HG02870 (cell line): ENCODE measurements at regions not wholly inside any gene's neighbourhood (a gene's known extent, or its start where the extent isn't known, plus 50 kb on each side); places are given as distances from the start of the nearest gene placed in this dataset.

Experiments
- ATAC-seq: cut with Tn5 transposase; IDR thresholded peaks from one replicate; pipeline ENCODE4 v1.9.1; 2021; ENCODE audit warnings: mild to moderate bottlenecking, moderate library complexity; ENCODE audit not compliant: unreplicated experiment

DNA sequence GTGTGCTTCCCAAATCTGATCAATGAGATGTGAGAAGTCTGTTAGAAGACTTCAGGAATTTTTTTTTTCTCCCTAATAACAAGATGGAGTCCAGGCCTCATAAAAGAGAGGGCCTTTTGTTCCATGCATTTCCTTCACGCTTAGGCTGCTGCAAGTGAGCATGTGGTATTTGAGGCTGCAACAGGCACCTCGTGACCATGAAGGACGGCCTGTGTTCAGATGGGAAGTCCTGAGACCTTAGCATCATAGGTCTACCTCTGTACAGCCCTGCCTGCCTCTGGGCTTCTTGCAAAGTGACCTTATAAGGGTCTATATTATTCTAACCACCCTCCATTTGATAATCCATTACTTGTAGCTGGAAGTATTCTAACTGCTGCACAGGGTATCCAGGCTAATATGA lies 86.6 kb downstream of the BOD1 start:
- ATAC-seq, result no peak

DNA sequence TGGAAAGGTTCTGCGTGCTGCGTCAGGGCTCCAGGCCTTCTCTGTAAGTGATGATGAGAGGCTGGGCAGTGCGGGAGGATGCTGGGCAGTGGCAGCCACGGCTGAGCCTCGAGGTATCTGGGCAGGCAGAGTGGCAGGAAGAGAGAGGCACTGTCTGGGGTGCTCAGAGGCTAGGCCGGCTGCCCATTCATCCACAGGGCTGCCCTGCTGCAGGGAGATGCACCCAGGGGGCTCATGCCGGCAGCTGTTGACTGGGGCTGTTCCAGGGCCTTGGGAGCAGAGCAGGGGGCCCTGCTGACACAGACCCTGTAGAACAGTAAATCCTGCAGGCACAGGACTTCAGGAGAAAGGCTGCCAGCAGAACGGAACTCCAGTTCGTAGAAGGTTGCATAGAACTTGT lies 88.8 kb downstream of the BOD1 start:
- no peak for ATAC-seq

DNA sequence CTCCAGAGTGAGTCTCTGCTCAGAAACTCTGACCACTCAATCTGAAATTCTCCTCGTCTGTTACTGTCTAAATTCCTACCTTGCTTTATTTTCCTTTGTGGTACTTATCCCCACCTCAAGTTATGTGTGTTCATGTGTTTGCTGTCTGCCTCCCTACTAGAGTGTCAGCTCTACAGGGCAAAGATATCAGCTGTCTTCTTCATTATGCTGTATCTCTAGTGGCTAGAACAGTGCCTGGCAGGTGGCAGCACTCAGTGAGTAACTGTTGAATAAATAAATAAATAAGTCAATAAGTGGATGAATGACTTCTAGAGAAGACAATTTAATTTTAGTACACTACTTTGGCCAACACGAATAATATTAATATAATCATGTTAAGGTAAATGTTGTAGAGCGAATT lies 92.3 kb downstream of the BOD1 start:
- no peak for ATAC-seq

DNA sequence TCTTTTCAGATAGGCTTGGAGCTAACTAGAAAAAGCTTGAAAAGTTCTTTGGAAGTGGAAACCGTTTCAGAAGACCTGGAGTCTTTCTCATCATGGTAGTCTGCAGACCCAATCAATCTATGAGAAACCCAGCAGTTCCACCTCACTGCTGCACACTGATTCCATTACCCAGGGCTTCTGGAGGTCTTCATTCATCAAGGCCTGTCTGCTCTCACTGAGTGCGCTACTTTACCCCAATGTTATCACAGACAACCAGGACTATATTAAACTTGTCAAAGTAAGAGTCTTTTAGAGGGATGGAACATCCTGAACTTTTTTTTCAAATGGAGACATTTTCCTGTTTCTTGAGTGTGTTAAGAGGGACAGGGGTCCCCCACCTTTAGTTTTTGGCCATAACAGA lies 93.1 kb downstream of the BOD1 start:
- ATAC-seq, result no peak

DNA sequence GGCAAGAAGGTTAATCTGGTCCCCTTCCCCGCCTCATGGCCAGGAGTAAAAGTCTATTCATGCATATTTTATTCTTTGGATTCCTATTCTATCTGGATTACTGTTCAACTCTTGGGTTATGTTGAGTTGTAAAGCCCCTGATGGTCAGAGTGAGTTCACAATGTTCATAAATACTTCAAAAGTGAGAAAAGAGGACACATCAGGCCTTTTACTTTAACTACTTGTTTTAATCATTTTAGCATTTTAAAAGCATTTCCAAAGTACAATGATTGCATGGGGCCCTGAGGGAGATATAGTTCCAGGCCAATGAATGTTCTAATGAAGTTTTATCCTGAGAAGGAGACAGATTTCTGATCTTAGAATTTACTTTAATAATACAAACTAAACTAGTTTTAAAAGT lies 93.9 kb downstream of the BOD1 start:
- ATAC-seq, result no peak

DNA sequence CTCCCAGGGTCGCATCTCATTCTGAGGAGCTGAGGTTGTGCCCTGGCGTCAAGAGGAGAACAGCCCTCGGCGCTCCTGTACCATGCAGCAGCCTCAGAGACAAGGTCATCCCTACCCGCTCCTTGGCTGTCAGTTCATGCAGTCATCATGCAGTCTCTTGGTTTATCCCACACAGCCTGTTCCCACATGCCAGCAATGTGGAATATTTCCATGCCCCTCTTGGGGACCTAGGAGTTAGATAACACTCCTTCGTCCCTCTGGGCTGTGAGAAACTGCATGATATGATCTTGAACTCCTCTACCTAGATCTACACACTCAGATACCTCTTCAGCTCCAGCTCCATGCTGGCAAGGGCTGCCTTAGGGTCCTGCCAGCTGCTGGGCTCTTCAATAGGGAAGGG lies 97.6 kb downstream of the BOD1 start:
- ATAC-seq, result no peak

DNA sequence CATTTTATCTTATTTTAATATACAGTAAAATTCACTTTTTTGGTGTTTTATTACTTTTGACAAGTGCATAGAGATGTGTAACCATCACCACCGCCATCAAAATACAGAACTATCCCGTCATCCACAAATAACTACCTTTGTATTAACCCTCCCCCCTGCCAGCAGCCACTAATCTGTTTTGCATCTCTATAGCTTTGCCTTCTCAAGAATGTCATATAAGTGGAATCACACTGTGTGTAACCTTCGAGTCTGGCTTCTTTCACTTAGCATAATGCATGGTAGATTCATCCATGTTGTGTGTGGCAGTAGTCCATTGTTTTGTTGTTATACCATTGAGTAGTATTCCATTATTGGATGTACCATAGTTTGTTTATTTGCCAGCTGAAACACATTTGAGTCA lies 98.8 kb downstream of the BOD1 start:
- ATAC-seq, result no peak

DNA sequence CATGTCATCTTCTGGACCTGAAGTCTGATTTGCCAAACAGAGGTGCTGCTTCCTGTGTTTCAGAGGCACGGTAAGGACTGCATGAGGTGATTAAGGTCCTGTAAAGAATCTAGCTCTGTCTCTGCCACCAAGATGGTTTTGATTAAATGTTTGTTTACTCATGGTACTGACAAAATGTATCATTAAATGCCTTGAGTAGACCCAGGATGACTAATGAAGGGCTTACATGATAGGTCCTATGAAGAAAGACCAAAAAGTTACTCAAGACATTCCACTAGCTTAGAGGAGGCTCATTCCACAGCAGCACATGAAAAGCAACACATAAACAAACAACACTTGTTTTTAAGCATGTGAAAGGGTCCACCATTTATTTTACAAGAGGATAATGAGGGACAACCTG lies 100.9 kb downstream of the BOD1 start:
- no peak for ATAC-seq

DNA sequence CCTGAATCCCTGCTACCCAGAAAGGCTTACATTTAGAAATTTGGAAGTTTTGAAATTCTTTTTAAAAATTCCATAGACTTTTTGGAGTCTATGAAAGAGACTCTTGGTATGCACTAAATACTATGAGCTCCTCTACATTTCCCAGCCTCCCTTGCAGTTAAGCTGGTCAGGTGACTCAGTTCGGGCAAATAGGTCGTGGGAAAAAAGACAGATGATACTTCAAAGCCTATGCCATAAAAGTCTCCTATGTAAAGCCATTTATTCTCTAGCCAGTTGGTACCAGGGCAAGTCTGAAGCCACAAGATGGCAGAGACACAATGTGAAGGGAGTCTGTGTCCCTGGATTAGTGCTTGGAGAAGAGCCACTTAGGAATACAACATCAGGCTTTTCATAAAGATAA lies 101.8 kb downstream of the BOD1 start:
- ATAC-seq, result no peak

DNA sequence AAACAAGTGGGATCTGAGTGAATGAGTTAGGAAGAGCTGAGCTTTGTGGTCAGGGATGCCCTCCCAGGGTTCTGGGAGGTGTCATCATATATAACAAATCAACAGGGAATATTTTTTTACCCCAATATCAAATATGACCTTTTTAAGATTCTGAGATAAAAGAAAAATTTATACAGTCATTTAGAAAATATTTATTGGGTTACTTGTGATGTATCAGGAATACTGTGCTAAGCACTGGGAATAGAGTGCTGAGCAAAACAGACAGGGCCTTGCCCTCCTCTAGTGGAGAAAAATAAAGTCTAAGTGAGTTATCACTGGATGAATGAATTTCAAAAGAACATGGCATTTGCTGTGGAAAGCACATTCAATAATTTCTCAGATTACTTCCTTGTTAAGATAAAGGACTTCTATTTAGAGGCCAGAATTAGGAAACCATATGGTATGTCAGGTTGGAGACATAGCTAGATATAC lies 102.9 kb downstream of the BOD1 start:
- ATAC-seq, result no peak

DNA sequence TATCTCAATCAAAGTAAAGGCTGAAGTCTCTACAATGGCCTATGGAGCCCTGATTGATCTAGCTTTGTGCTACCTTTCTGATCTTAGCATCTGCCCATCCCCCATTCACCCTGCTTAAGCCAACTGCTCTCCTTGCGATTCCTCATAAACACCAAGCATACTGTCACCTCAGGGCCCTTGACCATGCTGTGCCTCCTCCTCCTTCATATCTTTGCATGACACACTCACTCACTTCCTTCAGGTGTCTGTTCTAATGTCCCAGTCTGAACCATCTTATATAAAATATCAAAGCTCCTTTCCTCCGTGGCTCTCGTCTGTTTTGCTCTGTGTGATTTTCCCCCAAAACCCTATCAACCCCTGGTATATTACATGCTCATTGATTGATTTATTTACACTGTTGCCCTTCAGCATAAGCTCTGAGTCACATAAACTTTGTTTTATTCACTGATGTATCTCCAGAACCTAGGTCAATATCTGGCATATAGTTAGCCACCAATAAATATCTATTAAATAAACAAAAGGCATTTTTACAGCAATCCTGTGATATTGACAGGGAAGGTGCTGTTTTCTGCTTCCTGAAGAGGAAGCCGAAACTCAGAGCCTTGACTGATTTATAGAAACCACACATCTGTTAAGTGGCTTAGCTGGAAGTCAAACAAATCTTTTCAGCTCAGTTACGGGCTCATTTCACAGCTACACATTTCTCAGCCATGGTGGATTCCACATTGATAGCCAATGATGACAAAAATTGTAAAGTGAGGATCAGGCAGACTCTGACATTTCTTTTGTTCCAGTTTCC lies 103.6 kb downstream of the BOD1 start:
- no peak for ATAC-seq

DNA sequence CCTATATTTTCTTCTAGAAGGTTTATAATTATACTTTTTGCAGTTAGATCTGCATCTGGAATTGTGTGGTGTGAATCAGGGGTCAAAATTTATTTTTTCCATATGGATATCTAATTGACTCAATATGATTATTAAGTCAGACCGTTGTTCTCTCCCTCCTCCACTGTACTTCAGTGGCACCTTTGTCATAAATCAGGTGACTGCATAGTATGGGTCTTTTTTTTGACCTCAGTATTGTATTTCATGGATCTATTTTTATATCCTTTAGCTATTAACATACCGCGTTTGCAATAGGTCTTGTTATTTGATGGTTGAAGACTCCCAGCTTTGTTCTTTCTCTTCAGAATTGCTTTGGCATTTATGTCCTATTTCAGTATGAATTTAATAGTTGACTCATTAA lies 107.4 kb downstream of the BOD1 start:
- ATAC-seq, result no peak

DNA sequence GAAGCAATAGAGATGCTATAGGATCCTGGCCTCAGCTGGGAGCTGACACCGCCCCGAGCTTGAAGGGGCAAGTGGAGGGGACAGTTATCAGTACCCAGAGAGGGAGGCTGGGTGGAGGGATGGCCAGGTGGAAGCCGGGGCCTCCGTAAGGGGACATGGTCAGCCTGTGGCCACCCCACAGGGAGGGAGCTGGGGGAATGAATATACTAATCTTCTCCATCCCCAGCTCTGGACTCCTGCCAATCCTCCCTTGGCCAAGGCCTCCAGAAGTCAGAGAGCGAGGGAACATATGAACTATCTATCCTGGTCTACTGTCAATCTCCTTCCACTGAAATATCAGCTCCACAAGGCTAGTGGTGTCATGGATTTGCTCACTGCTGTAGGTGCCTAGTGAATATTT lies 109.3 kb downstream of the BOD1 start:
- no peak for ATAC-seq

DNA sequence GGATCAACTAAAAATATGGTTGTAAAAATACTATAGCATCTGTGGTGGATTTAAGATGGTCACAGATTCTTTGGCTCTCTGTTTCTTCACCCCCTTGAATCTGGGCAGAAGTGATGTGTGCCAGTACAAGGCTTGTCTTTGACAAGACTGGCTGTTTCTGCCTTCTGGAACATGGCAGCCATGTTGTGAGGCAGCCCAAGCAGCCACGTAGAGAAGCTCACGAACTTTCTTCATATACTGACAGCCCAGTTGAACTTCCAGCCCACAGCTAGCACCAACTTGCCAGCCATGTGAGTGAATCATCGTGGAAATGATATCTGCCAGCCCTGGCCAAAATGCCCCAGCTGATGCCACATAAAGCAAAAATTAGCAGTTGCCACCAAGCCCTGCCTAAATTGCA lies 110.8 kb downstream of the BOD1 start:
- no peak for ATAC-seq

DNA sequence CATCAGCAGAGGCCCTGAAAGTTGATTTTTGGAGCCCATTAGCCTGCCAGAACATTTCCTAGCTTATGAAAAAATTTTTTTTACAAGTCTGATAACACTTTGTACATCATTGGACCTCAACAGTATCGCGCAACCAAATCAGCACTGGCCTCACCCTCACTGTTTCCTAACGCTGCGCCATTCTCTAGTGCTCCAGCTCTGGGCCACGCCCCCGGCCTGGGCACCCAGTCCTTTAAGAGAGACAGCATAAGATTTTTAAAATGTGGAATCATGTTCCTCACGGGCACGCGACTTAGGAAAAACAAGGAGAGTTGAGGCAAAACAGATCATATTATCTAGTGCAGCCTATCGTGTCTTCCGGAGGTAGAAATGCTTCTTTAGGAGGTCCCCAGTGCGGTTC lies 114.5 kb downstream of the BOD1 start:
- ATAC-seq, result no peak

DNA sequence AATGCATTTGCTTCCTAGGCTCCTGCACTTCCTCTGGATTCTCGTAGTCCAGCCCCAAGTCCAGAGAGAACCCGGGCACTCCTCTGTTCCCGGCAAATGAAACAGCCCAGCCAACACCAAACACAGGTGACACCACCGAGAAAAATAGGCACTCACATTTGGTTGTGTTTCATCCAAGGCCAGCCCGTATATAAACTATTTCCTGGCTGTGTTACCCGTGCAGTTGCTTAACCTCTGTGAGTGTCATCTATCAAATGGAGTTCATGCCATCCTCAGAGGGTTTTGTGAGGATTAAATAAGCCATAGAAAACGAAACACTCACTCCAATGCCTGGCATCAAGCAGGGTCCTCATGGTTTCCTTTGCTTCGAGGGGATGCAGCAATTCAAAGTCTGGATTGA lies 115.2 kb downstream of the BOD1 start:
- ATAC-seq, result no peak

DNA sequence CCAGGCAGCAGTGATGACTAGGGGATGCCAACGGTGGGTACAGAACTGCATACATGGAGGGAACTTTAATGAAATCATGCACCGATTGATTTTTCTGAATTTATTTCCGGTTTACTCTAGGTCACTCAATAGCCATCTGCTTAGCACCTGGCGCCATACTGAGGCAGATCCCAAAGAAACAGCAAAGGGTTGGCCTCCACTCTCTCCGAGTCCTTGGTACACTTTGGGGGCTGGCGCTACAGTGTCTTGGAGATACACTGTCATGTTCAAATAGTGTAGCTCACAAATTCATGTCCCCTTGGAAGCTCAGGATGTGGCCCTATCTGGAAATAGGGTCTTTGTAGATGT lies 116.3 kb downstream of the BOD1 start:
- ATAC-seq, result no peak

DNA sequence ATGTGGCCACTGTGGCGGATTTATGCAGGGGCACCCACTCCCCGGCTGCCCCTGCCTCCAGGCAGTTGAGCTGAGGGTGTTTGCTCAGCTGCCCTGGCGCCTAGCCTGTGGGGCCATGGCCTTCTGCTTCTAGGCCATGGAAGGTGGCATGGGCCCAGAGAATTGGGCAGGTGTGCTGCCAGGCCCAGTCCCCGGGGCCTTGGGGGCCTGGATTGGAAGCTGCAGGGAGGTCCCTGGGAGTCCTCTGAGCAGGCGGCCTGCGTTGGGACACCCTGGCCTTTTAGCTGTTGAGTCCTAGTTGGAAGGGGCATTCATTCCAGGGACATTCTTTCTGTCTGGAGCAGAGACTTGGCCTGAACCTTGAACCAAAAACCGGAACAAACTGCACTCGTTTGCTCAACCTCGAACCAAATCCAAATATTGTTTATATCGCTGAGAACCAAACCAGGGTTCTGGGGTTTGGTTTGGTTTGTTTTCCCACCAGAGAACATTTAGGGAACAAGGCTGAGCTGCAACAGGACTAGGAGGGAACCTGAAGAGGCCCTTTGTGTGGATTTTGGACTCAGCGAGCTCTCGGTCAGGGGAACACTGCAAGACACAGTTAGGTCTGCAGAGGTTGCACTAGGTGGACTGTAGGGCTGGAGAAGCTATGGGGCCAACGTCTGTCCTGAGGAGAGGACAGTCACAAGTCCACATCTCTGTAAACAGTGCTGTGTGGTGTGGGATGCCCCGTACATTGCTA lies 116.8 kb downstream of the BOD1 start:
- no peak for ATAC-seq

DNA sequence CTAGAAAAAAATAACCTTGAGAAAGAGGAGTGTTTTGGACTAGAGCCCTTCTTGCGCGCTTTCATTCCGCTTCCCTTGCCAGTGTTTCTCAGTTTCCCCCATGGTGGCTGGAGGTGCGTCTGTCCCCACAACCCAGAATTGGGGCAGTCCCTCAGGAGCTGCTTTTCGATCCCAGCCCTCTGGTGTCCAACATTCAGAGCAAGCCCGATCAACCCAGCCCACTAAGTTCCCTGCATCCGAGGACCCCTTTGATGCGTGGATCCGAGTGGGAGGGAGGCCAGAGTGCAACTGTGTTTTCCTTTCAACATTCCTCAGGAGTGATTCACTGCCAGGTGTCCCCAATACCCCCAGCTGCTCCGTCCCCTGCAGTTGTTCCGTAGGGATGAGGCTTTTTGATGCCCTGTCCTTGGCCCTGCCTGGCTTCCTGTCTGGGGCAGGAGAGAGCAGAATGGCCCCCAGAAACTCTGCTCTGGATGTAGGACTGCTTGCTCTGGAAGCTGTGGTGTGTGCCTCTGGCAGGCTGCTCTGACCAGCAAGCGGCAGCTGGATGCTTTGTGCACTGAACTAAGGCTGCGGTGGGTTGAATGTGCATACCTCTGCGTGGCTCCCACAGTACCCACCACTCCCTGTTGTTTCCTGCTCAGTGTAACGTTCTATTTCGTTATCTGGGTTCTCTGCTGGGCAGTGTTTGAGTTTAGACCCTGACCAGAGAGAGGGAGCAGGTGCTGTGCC lies 117.5 kb downstream of the BOD1 start:
- ATAC-seq, result no peak

DNA sequence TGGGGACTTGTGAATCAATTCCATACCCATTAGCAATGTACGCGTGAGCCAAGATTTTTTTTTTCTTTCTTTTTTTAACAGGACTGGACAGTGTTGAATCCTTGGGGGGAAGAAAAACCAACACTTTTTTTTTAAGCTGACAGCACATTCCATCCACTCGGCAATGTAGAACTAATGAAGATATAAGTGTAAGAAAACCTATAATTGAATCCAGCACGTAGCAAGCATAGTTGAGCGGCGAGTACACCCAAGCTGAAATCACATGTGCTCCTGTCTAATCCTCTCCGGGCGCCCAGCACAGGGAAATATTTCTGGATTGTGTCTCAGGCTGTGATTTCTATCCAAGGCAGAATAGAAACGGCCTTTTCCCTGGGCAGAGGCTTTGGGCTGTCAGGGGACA lies 118.2 kb downstream of the BOD1 start:
- ATAC-seq, result no peak

DNA sequence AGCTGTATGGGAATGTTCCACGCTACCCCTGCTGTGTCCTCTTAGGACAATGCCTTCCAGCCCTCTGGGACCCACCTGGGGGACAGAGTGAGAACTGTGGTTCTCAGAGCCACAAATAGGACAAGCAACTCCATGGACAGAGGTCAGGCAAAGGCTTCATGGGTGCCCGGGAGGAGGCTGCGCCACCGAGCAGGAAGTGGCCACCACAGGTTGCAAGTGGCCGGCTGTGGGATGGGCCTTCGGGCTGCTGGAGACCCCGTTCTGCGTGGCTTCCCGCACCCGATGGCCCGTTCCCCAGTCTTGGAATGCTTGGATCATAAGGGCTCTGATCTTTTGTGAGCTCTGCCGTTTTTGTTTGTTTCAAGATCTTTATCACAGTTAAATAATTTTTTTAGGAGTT lies 118.8 kb downstream of the BOD1 start:
- no peak for ATAC-seq

DNA sequence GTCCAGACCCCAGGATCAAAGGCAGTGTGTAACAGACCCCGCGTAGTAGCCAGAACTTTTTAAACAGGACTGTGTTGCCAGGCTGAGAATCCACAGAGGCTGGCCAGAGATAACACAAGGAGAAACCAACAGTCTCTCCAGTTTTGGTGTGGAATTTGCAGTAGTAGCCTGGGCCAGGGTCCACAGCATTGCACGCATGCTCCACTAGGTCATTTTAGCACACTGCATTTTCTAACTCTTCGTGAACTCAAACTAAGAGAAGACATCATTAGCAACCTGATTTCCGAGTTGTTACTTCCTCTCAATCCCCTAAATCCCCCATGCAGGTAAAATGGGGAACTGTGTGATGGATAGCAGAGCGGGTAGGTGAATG lies 119.6 kb downstream of the BOD1 start:
- no peak for ATAC-seq
